ENCODE measurements at regions not wholly inside any gene's neighbourhood (a gene's known extent, or its start where the extent isn't known, plus 50 kb on each side); places are given as distances from the start of the nearest gene placed in this dataset.

DNA sequence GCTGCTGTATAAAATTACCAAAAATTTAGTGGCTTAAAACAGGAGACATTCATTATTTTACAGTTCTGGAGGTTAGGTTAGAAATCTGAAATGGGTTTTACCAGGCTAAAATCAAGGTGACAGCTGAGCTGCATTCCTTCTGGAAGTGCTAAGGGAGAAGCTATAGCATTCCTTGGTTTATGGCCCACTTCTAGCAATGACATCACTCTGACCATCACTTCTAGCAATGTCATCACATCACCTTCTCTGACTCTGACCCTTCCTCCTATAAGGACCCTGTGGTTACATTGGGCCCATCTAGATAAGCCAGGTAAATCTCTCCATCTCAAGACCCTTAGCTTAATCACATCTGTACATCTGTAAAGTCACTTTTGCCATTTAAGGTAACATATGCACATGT, 366.1 kb downstream of the EFNA5 start:
- Histone ChIP-seq H3K4me1 (no peaks in the 10 kb centered on the region), H3K36me3 (no peaks in the 10 kb centered on the region), H3K4me3 (no peak overlapping the region), H3K27me3 (no peaks in the 10 kb centered on the region), H3K9me3 (no peaks in the 10 kb centered on the region), H3K27ac (no peak overlapping the region)
- TF ChIP-seq POLR2A (IDR thresholded peaks at IDR 0.05) (no peak), CTCF (IDR thresholded peaks at IDR 0.05) (no peak)
- no peak for ATAC-seq
- intact Hi-C loops (cut with DNase I), result no loop called here
- no peak for DNase-seq

DNA sequence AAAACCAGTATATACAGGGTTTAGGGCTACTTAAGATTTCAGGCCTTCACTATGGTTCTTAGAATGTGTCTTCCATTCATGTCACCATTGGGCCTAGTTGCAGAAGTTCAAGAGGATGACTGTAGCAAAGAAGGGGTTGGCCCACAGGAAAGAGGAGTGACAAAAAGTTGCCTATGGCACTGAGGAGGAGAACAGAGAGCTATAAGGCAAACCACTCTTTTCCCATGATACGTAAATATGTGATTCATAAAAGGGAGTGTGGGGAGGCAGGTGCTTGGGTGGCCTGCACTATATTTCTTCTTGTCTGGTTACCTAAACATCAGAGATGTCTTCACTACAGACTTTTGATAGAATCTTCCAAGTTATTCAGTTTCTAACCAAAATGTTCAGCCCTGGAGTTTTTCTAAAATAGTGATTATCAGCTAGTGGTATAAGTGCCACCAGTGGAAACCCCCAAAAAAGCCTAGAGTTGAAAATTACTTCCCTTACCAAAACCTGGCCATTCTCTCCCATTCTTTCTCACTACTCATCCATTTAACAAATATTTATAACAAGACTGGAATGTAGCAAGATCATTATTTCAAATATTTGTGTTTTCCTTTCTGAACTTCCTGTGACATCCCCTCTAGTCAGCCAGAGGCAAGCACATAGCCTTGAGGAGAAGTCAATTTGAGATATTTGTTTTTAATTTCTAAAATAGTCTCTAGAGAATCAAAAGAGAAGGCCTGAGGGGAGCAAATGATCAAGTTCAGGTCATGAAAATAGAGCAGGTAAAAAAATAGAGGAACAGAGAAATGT, 367.4 kb downstream of the EFNA5 start:
- H3K9me3 ChIP-seq, result no peaks in the 10 kb centered on the region
- no peak overlapping the region for H3K4me3 ChIP-seq
- H3K27me3 ChIP-seq, result no peaks in the 10 kb centered on the region
- DNase-seq (no peak), ATAC-seq (no peak)
- no peaks in the 10 kb centered on the region for H3K36me3 ChIP-seq
- H3K4me1 ChIP-seq, result no peaks in the 10 kb centered on the region
- TF ChIP-seq CTCF (IDR thresholded peaks at IDR 0.05) (no peak), POLR2A (IDR thresholded peaks at IDR 0.05) (no peak)
- H3K27ac ChIP-seq, result no peak overlapping the region
- intact Hi-C loops (cut with DNase I), result no loop called here
- 67% methylated on average over 1 of the region's 1 CpG for WGBS (ENCODE audit: insufficient coverage, low coverage, low lambda C conversion rate, missing lambda C conversion rate)

DNA sequence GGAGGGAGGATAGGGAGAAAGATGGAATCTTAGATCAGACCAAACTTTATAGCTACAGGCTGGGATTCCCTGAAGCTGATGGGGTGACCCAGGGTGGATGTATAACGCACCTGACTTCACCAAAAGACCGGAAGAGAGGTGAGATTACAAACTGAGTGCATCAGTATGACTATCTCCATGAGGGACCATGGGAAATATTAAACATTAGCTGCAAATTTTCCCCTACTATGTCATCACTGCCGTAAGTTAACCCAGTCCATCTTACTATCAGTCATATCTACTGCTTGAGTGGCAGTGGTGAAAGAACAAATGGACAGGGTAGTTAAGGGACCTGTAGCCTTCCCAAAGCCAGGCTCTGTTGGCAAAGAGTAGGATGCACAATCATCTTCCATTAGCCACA, 368.3 kb downstream of the EFNA5 start:
- H3K27me3 ChIP-seq, result no peaks in the 10 kb centered on the region
- intact Hi-C loops (cut with DNase I), result no loop called here
- no peak for DNase-seq
- ATAC-seq, result no peak
- no peak for TF ChIP-seq POLR2A (IDR thresholded peaks at IDR 0.05)
- no peaks in the 10 kb centered on the region for H3K36me3 ChIP-seq
- no peaks in the 10 kb centered on the region for H3K9me3 ChIP-seq
- H3K4me1 ChIP-seq, result no peaks in the 10 kb centered on the region
- H3K27ac ChIP-seq, result no peak overlapping the region
- 79% methylated on average over 3 of the region's 3 CpGs for WGBS (ENCODE audit: insufficient coverage, low coverage, low lambda C conversion rate, missing lambda C conversion rate)
- no peak overlapping the region for H3K4me3 ChIP-seq

- DNase-seq (no peak), ATAC-seq (no peak)
- no peak overlapping the region for H3K4me3 ChIP-seq
- H3K27ac ChIP-seq, result no peak overlapping the region
- H3K4me1 ChIP-seq, result no peaks in the 10 kb centered on the region
- TF ChIP-seq CTCF (IDR thresholded peaks at IDR 0.05) (no peak), POLR2A (IDR thresholded peaks at IDR 0.05) (no peak)
- no peaks in the 10 kb centered on the region for H3K36me3 ChIP-seq
- 49% methylated on average over 3 of the region's 3 CpGs for WGBS (ENCODE audit: insufficient coverage, low coverage, low lambda C conversion rate, missing lambda C conversion rate)
- H3K9me3 ChIP-seq, result no peaks in the 10 kb centered on the region
- intact Hi-C loops (cut with DNase I), result no loop called here
- H3K27me3 ChIP-seq, result no peaks in the 10 kb centered on the region
Measured at GRCh38 chr5:107301999-107302398, 368.7 kb downstream of the EFNA5 start.

GRCh38 chr5:107300721-107301327, 369.9 kb downstream of the EFNA5 start:
- TF ChIP-seq CTCF (IDR thresholded peaks at IDR 0.05), result no peak
- TF ChIP-seq POLR2A (IDR thresholded peaks at IDR 0.05), result no peak
- DNase-seq (no peak), ATAC-seq (no peak)
- no peak overlapping the region for H3K4me3 ChIP-seq
- H3K9me3 ChIP-seq, result no peaks in the 10 kb centered on the region
- 39% methylated on average over 5 of the region's 5 CpGs for WGBS (ENCODE audit: insufficient coverage, low coverage, low lambda C conversion rate, missing lambda C conversion rate)
- no peak overlapping the region for H3K27ac ChIP-seq
- no peaks in the 10 kb centered on the region for H3K36me3 ChIP-seq
- no peaks in the 10 kb centered on the region for H3K27me3 ChIP-seq
- H3K4me1 ChIP-seq, result no peaks in the 10 kb centered on the region
- intact Hi-C loops (cut with DNase I), result no loop called here

Data from right lobe of liver (tissue), 6 donors.